ENCODE measurements at regions not wholly inside any gene's neighbourhood (a gene's known extent, or its start where the extent isn't known, plus 50 kb on each side); places are given as distances from the start of the nearest gene placed in this dataset.

DNA sequence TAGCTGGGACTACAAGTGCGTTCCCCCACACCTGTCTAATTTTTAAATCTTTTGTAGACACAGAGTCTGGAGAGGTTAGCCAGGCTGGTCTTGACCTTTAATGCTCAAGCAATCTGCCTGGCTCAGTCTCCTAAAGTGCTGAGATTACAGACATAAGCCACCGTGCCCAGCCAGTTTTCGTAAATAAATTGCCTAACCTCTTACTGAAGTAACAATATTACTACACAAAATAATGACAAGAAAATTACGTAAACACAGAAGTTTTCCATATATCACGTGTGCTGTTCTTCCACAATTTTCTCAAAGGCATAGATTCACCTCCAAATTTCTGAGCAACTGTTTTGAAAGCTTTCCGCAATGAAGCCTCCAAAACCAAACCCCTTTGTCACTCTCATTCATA is 58.1 kb upstream of the PROK2 start:
- DNase-seq (ENCODE audit: low read depth in 2 of 2, low spot score in 1 of 2): no peak

DNA sequence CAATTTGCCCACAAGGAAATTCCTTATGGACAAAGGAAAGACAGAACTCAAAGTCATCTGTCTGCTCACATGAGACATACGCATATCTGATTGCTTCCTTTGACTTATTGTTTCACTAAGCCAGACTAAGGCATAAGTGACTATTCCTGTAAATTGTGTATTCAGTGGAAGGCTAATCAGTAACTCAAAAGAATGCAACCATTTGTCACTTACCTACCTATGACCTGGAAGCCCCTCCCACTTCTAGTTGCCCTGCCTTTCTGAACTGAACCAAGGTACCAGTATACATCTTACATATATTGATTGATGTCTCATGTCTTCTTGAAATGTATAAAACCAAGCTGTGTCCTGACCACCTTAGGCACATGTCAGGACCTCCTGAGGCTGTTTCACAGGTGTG is 53.5 kb upstream of the PROK2 start:
- no peak for DNase-seq (ENCODE audit: low read depth in 2 of 2, low spot score in 1 of 2)

All from stimulated activated CD8-positive, alpha-beta memory T cell treated with anti-CD3 and anti-CD28 coated beads, Interleukin-4, amount 100 ng/mL, for 1 hour (primary cell).